ENCODE measurements at regions not wholly inside any gene's neighbourhood (a gene's known extent, or its start where the extent isn't known, plus 50 kb on each side); places are given as distances from the start of the nearest gene placed in this dataset.

- TF ChIP-seq CTCF (IDR thresholded peaks at IDR 0.05 in 4 of 5, conservative IDR thresholded peaks at IDR 0.05 in 1 of 5) (no peak), POLR2A (IDR thresholded peaks at IDR 0.05) (no peak)
- no peak overlapping the region for H3K4me3 ChIP-seq
- H3K36me3 ChIP-seq = no peaks in the 10 kb centered on the region
- H3K4me1 ChIP-seq = no peaks in the 10 kb centered on the region
- no peaks in the 10 kb centered on the region for H3K9me3 ChIP-seq
- no peaks in the 10 kb centered on the region for H3K27me3 ChIP-seq
- intact Hi-C loops (cut with DNase I; ENCODE audit: low total_unique reads) (no loop called here), in situ Hi-C loops (cut with MboI; ENCODE audit: low sequenced_read_pairs in 4 of 4) (no loop called here)
- ATAC-seq (no peak), DNase-seq (no peak)
- H3K27ac ChIP-seq = no peak overlapping the region
Observed at GRCh38 chr7:124219681-124220080, 186.8 kb upstream of the TMEM229A start.

- Histone ChIP-seq H3K36me3 (no peaks in the 10 kb centered on the region), H3K9me3 (no peaks in the 10 kb centered on the region), H3K4me3 (no peak overlapping the region), H3K27me3 (no peaks in the 10 kb centered on the region), H3K27ac (no peak overlapping the region), H3K4me1 (no peaks in the 10 kb centered on the region)
- ATAC-seq (no peak), DNase-seq (no peak)
- TF ChIP-seq CTCF (IDR thresholded peaks at IDR 0.05 in 4 of 5, conservative IDR thresholded peaks at IDR 0.05 in 1 of 5) (no peak), POLR2A (IDR thresholded peaks at IDR 0.05) (no peak)
- in situ Hi-C loops (cut with MboI; ENCODE audit: low sequenced_read_pairs in 4 of 4) (no loop called here), intact Hi-C loops (cut with DNase I; ENCODE audit: low total_unique reads) (no loop called here)
Observed at GRCh38 chr7:124208642-124209041, 175.8 kb upstream of the TMEM229A start.

DNA sequence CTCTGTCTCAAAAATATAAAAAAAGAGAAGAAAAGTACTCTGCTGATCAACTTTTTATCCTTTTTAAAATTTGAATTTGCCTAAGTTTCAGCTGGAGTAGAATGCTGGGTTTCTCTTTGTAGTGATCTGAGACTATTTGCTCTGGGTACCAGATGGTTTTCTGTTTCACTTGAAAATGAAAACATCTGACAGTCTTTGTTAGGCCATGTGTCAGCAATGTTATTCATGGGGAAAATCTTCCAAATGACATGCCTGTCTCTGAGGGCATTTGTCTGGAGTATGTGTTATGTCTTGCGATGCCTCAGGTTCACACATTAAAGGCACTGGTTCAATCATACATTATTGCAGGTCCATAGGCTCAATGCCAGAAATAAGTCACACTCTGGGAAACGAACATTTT, 175.3 kb upstream of the TMEM229A start:
- intact Hi-C loops (cut with DNase I; ENCODE audit: low total_unique reads) = no loop called here

DNA sequence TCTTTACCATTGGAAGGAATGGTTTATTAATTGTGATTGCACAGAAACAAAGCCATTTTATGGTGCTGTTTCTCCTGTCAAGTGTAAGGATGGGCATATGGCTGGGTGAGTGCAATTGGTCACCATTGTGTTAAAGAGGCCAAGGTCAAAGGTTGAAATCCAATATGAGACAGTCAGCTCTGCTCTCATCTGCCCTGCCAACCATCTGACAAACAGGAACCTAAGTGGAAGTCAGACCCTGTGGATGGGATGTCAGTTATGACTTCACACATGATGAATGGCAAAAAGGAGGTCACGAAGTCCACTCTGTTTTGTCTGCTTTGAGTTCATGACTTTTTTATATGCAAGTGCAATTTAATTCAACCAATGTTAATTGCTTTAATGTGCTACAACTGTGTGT, 172.7 kb upstream of the TMEM229A start:
- TF ChIP-seq CTCF (IDR thresholded peaks at IDR 0.05 in 4 of 5, conservative IDR thresholded peaks at IDR 0.05 in 1 of 5) (no peak), POLR2A (IDR thresholded peaks at IDR 0.05) (no peak)
- DNase-seq (no peak), ATAC-seq (no peak)
- no peaks in the 10 kb centered on the region for H3K36me3 ChIP-seq
- in situ Hi-C loops (cut with MboI; ENCODE audit: low sequenced_read_pairs in 4 of 4) = no loop called here
- no peaks in the 10 kb centered on the region for H3K27me3 ChIP-seq
- no peak overlapping the region for H3K27ac ChIP-seq
- H3K9me3 ChIP-seq = no peaks in the 10 kb centered on the region
- intact Hi-C loops (cut with DNase I; ENCODE audit: low total_unique reads) = no loop called here
- no peak overlapping the region for H3K4me3 ChIP-seq
- H3K4me1 ChIP-seq = no peaks in the 10 kb centered on the region

More for the DNA sequence above, 175.3 kb upstream of the TMEM229A start:
- ATAC-seq = no peak
- in situ Hi-C loops (cut with MboI; ENCODE audit: low sequenced_read_pairs in 4 of 4) = no loop called here
- H3K4me3 ChIP-seq = no peak overlapping the region
- H3K36me3 ChIP-seq = no peaks in the 10 kb centered on the region
- no peaks in the 10 kb centered on the region for H3K9me3 ChIP-seq
- TF ChIP-seq CTCF (IDR thresholded peaks at IDR 0.05 in 4 of 5, conservative IDR thresholded peaks at IDR 0.05 in 1 of 5) (no peak), POLR2A (IDR thresholded peaks at IDR 0.05) (no peak)
- no peak overlapping the region for H3K27ac ChIP-seq
- DNase-seq = no peak
- no peaks in the 10 kb centered on the region for H3K27me3 ChIP-seq
- H3K4me1 ChIP-seq = no peaks in the 10 kb centered on the region

DNA sequence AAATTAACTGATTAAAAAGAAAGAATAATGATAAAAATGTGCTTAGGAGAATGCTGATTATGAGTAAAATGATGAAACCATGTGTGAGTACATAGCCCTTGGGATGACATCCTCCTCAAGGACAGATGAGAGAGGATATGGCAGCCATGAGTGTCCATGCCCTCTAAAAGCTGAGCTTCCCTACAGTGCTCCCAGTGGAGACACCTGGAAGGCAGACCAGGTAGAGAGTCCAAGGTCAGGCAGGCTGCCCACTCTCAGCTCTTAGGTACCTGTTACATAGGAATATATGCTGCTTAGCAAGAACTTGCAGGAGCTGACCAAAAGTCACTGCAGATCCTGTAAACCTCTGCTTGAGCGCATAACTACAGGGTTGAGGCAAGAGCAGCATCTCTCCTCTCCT, 169.7 kb upstream of the TMEM229A start:
- intact Hi-C loops (cut with DNase I; ENCODE audit: low total_unique reads) (no loop called here), in situ Hi-C loops (cut with MboI; ENCODE audit: low sequenced_read_pairs in 4 of 4) (no loop called here)
- TF ChIP-seq POLR2A (IDR thresholded peaks at IDR 0.05) = no peak
- no peak for TF ChIP-seq CTCF (IDR thresholded peaks at IDR 0.05 in 4 of 5, conservative IDR thresholded peaks at IDR 0.05 in 1 of 5)
- ATAC-seq = no peak
- Histone ChIP-seq H3K27ac (no peak overlapping the region), H3K4me1 (no peaks in the 10 kb centered on the region), H3K4me3 (no peak overlapping the region), H3K36me3 (no peaks in the 10 kb centered on the region), H3K27me3 (no peaks in the 10 kb centered on the region), H3K9me3 (no peaks in the 10 kb centered on the region)
- DNase-seq = no peak
